Right lobe of liver (tissue), 4 donors: ENCODE measurements at regions not wholly inside any gene's neighbourhood (a gene's known extent, or its start where the extent isn't known, plus 50 kb on each side); places are given as distances from the start of the nearest gene placed in this dataset.

Experiments used
- POLR2A ChIP-seq: fragments of 450-650 bp; IDR thresholded peaks from one replicate; pipeline ENCODE4 v1.6.1; 2017; ENCODE audit warnings: antibody characterized with exemption, mild to moderate bottlenecking
- TF ChIP-seq, protein P1 (sequence below), 4 donors: fragments of 200-600 bp in 3 of 4; fragments of 450-650 bp in 1 of 4; IDR thresholded peaks; one replicate each; pipeline versions ENCODE4 v1.5.1 to v1.8.0; 2016 to 2022; ENCODE audit warnings: antibody characterized with exemption in 4 of 4, mild to moderate bottlenecking in 2 of 4
- donor health status: DM: no; HTN: no; CAD: no.
- donor health status: DM: no; HTN: no; CAD: no.
- donor health status: DM: no; HTN: yes; CAD: no.

DNA sequence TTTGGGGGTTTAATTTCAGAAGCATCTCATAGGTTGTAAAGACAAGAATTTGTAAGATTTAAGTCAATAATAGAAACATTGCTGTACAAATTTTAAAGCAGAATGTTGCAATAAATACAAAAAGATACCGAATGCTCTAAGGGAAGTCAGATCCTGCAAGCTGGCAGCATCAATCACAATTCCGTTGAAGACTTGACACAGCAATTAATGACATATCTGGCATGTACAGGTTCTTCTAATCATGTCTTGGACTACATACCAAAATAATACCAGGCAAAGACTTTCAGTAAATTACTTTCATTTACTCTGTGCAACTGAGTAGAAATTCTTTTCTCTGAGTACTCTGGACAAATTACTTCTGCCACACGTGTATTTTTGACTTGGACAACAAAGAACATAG is 54.0 kb upstream of the CDIN1 start:
- TF ChIP-seq POLR2A: no peak
- TF ChIP-seq, protein P1, sequence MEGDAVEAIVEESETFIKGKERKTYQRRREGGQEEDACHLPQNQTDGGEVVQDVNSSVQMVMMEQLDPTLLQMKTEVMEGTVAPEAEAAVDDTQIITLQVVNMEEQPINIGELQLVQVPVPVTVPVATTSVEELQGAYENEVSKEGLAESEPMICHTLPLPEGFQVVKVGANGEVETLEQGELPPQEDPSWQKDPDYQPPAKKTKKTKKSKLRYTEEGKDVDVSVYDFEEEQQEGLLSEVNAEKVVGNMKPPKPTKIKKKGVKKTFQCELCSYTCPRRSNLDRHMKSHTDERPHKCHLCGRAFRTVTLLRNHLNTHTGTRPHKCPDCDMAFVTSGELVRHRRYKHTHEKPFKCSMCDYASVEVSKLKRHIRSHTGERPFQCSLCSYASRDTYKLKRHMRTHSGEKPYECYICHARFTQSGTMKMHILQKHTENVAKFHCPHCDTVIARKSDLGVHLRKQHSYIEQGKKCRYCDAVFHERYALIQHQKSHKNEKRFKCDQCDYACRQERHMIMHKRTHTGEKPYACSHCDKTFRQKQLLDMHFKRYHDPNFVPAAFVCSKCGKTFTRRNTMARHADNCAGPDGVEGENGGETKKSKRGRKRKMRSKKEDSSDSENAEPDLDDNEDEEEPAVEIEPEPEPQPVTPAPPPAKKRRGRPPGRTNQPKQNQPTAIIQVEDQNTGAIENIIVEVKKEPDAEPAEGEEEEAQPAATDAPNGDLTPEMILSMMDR (IDR thresholded peaks at IDR 0.05): no peak
